Osteoblast (primary cell): ENCODE measurements at regions not wholly inside any gene's neighbourhood (a gene's known extent, or its start where the extent isn't known, plus 50 kb on each side); places are given as distances from the start of the nearest gene placed in this dataset.

Source experiments
- DNase-seq: peaks from one replicate; pipeline ENCODE4 v3.0.0; 2011; ENCODE audit warnings: low spot score, mixed read lengths; ENCODE audit not compliant: insufficient read length; ENCODE audit errors: missing footprints
- H2AFZ ChIP-seq: 2 replicates; pipeline ENCODE4 v1.6.0; 2011; ENCODE audit warnings: mild to moderate bottlenecking, low read length
- H3K27ac ChIP-seq: 2 replicates; pipeline ENCODE4 v1.5.1; 2011; ENCODE audit warnings: mild to moderate bottlenecking, low read depth, low read length, moderate library complexity
- H3K27me3 ChIP-seq: 2 replicates; pipeline ENCODE4 v1.6.0; 2012; ENCODE audit warnings: mild to moderate bottlenecking, control low read depth, inconsistent platforms, low read length, moderate library complexity; ENCODE audit not compliant: insufficient read depth
- H3K36me3 ChIP-seq: 2 replicates; pipeline ENCODE4 v1.5.1; 2011; ENCODE audit warnings: mild to moderate bottlenecking, low read length, control low read depth, moderate library complexity; ENCODE audit not compliant: insufficient read depth
- H3K4me1 ChIP-seq: 2 replicates; pipeline ENCODE4 v1.5.1; 2011; ENCODE audit warnings: mild to moderate bottlenecking, low read length, control low read depth, moderate library complexity; ENCODE audit not compliant: insufficient read depth
- H3K4me2 ChIP-seq: 2 replicates; pipeline ENCODE4 v1.6.0; 2011; ENCODE audit warnings: mild to moderate bottlenecking, low read length; ENCODE audit not compliant: insufficient read depth
- H3K4me3 ChIP-seq: fragments of 200-600 bp; sonication (generic); 3 replicates; pipeline ENCODE4 v1.5.1; 2012; ENCODE audit warnings: mild to moderate bottlenecking, low read length, inconsistent platforms; ENCODE audit not compliant: insufficient read depth
- H3K79me2 ChIP-seq: 2 replicates; pipeline ENCODE4 v1.6.0; 2012; ENCODE audit warnings: mild to moderate bottlenecking, low read length, control low read depth, inconsistent platforms; ENCODE audit not compliant: insufficient read depth
- H3K9me3 ChIP-seq: 2 replicates; pipeline ENCODE4 v1.5.1; 2011; ENCODE audit warnings: low read depth, low read length, control low read depth
- H4K20me1 ChIP-seq: 2 replicates; pipeline ENCODE4 v1.6.0; 2012; ENCODE audit warnings: mild to moderate bottlenecking, low read length, control low read depth; ENCODE audit not compliant: insufficient read depth
- TF ChIP-seq, protein P1 (sequence below): IDR thresholded peaks from 2 replicates; pipeline ENCODE4 v1.5.1; 2011; ENCODE audit warnings: mild to moderate bottlenecking, low read depth, low read length, moderate library complexity; ENCODE audit errors: extremely low read depth

DNA sequence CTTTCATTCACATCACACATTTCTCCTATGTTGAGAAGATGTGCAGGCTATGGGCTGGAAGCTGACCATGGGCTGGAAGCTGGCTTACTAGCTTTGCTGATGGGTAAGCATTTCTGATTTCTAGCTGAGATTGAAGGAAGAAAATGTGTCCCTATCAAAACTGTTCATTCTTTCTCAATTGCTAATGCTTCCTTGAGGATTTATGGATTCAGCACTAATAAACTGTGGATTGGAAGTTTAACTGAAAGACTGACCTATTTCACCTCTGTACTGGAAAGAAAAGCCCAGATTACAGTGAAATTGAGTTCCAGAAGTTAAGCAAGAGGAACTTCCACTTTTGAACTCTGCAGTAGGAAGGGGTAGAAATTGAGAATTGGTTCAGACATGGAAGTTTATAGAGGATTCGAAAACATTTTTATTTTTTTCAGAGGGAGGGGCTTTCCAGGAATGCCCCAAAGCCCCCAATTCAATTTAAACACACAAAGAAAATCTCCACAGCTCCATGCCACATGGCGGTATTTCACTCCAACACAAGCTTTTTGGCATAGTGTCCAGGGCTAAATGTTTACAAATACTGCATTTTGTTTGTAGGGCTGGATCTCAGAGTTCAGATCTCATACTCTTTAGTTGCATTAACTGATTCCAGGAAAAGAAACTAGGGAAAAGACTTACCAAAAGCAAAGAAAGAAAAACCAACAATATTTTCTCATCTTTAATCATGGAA, 61.2 kb upstream of the ARGLU1 start:
- no peaks in the 10 kb centered on the region for H4K20me1 ChIP-seq
- H3K4me2 ChIP-seq = no peak overlapping the region
- no peaks in the 10 kb centered on the region for H3K79me2 ChIP-seq
- no peak overlapping the region for H3K4me3 ChIP-seq
- peaks cover 7% of the 10 kb centered on the region for H3K27me3 ChIP-seq
- no peaks in the 10 kb centered on the region for H3K36me3 ChIP-seq
- no peak for DNase-seq
- no peaks in the 10 kb centered on the region for H3K9me3 ChIP-seq
- H2AFZ ChIP-seq = no peak overlapping the region
- no peak overlapping the region for H3K27ac ChIP-seq
- TF ChIP-seq, protein P1, sequence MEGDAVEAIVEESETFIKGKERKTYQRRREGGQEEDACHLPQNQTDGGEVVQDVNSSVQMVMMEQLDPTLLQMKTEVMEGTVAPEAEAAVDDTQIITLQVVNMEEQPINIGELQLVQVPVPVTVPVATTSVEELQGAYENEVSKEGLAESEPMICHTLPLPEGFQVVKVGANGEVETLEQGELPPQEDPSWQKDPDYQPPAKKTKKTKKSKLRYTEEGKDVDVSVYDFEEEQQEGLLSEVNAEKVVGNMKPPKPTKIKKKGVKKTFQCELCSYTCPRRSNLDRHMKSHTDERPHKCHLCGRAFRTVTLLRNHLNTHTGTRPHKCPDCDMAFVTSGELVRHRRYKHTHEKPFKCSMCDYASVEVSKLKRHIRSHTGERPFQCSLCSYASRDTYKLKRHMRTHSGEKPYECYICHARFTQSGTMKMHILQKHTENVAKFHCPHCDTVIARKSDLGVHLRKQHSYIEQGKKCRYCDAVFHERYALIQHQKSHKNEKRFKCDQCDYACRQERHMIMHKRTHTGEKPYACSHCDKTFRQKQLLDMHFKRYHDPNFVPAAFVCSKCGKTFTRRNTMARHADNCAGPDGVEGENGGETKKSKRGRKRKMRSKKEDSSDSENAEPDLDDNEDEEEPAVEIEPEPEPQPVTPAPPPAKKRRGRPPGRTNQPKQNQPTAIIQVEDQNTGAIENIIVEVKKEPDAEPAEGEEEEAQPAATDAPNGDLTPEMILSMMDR = no peak
- no peaks in the 10 kb centered on the region for H3K4me1 ChIP-seq

DNA sequence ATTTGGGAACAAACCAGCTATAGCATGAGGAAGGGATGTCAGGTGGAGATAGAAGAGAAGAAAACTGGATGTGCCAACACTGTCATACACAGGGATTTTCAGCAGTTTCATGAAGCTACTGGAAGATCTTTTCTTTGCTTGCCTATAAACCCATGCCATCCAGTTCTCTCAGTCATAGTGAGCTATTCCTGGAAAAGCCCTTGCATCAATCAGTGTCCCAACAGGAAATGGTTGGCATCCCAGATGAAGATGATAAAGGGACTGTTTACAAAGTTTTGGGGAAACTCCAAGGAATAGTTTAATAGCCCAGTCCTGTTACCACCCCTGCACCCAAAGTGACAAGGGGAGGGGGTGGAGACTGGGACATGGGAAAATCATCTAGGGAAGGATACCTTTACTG, 58.5 kb upstream of the ARGLU1 start:
- Histone ChIP-seq H3K9me3 (no peaks in the 10 kb centered on the region), H3K4me3 (no peak overlapping the region), H4K20me1 (no peaks in the 10 kb centered on the region), H3K79me2 (no peaks in the 10 kb centered on the region), H3K27me3 (peaks cover 27% of the 10 kb centered on the region), H3K27ac (no peak overlapping the region), H3K36me3 (no peaks in the 10 kb centered on the region), H3K4me2 (no peak overlapping the region), H2AFZ (no peak overlapping the region), H3K4me1 (no peaks in the 10 kb centered on the region)
- DNase-seq = no peak
- TF ChIP-seq, protein P1 = no peak

DNA sequence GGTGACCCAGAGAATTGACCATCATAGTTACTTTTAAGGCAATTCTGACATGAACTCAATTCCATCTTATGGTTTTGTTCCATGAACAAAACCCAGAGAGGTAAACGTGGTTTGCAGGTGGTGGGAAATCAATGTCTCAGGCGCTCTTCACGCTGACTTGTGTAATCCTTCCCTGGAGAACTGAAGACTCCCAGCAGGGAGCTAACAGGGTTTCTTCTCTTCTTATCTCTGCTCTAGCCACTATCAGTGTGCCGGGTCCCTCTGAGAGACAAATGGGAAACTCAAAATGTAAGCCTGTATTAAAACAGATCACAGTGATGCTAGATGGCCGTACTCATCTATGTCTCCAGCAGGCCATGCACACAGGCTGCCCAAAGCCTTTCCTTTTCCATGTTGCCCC, 57.6 kb upstream of the ARGLU1 start:
- no peak for DNase-seq
- Histone ChIP-seq H2AFZ (no peak overlapping the region), H3K27me3 (peaks cover 36% of the 10 kb centered on the region), H3K4me2 (no peak overlapping the region), H3K79me2 (no peaks in the 10 kb centered on the region), H4K20me1 (no peaks in the 10 kb centered on the region), H3K9me3 (no peaks in the 10 kb centered on the region), H3K4me3 (no peak overlapping the region), H3K27ac (no peak overlapping the region), H3K4me1 (no peaks in the 10 kb centered on the region), H3K36me3 (no peaks in the 10 kb centered on the region)
- TF ChIP-seq, protein P1 = no peak

DNA sequence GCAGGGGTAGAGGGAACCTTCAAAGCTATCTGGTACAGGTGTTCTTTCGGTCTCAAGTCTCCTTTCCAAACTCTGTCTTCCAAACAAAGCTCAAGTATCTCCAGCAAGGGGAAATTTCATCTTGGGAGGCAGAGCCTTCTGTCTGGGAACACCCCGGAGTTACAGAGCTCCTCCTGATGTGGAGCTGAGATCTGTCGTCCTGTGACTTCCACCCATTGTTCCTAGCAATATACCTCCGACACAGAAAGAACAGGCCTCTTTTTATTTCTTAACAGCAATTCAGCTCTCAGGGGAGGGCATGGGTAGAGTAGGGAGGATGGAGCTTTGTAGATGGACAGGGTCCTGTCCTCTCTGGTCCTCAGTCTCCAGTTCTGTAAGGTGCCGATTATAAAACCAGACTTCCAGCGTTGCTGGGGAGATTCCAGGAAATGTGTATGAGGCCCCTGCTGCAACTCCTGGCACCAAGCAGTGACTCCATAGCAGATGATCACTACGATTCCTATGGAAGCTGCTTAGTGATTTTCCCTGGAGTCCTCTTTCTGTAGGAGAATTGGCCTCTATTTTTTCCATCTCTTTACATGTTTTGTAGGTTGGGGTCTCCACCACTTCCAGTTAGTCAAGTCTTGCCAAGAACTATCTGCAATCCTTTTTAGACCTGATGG, 56.0 kb upstream of the ARGLU1 start:
- H3K36me3 ChIP-seq = no peaks in the 10 kb centered on the region
- TF ChIP-seq, protein P1 = no peak
- no peak for DNase-seq
- H3K4me2 ChIP-seq = no peak overlapping the region
- no peaks in the 10 kb centered on the region for H3K9me3 ChIP-seq
- H3K27me3 ChIP-seq = peaks cover 37% of the 10 kb centered on the region
- H3K79me2 ChIP-seq = no peaks in the 10 kb centered on the region
- no peak overlapping the region for H2AFZ ChIP-seq
- H3K4me3 ChIP-seq = no peak overlapping the region
- no peaks in the 10 kb centered on the region for H4K20me1 ChIP-seq
- no peak overlapping the region for H3K27ac ChIP-seq
- peaks cover 2% of the 10 kb centered on the region for H3K4me1 ChIP-seq
